SK-N-SH treated with all-trans-retinoic acid at 6 μM for 48 hours (cell line): ENCODE measurements at regions not wholly inside any gene's neighbourhood (a gene's known extent, or its start where the extent isn't known, plus 50 kb on each side); places are given as distances from the start of the nearest gene placed in this dataset.

Source experiments
- ATAC-seq: fragments of 200-7000 bp; cut with Tn5 transposase; 3 replicates; pipeline ENCODE4 v1.9.1; 2020; ENCODE audit warnings: mild to moderate bottlenecking, moderate library complexity
- BACH2 ChIP-seq: fragments of 250-450 bp; sonication (Bioruptor Pico); IDR thresholded peaks from 2 replicates; pipeline ENCODE4 v1.9.0; 2021; ENCODE audit warnings: mild to moderate bottlenecking, borderline replicate concordance
- CSDC2 ChIP-seq: fragments of 250-450 bp; sonication (Bioruptor Pico); IDR thresholded peaks from 2 replicates; pipeline ENCODE4 v1.5.0; 2020; ENCODE audit warnings: mild to moderate bottlenecking, moderate library complexity
- CSRNP3 ChIP-seq: fragments of 250-450 bp; sonication (Bioruptor Pico); IDR thresholded peaks from 2 replicates; pipeline ENCODE4 v1.5.1; 2021; ENCODE audit warnings: mild to moderate bottlenecking, moderate library complexity
- ESRRG ChIP-seq: fragments of 250-450 bp; sonication (Bioruptor Pico); IDR thresholded peaks from 2 replicates; pipeline ENCODE4 v1.6.1; 2021; ENCODE audit warnings: mild to moderate bottlenecking
- GLIS3 ChIP-seq: fragments of 250-450 bp; sonication (Bioruptor Pico); IDR thresholded peaks from 2 replicates; pipeline ENCODE4 v1.5.0; 2020; ENCODE audit warnings: mild to moderate bottlenecking, moderate library complexity
- ISL1 ChIP-seq: fragments of 250-450 bp; sonication (Bioruptor Pico); IDR thresholded peaks from 2 replicates; pipeline ENCODE4 v2.1.2; 2022; ENCODE audit warnings: mild to moderate bottlenecking, moderate library complexity
- OSR1 ChIP-seq: fragments of 250-450 bp; sonication (Bioruptor Pico); IDR thresholded peaks from 2 replicates; pipeline ENCODE4 v1.8.0; 2022; ENCODE audit warnings: moderate library complexity, mild to moderate bottlenecking, inconsistent platforms
- PATZ1 ChIP-seq: fragments of 250-450 bp; sonication (Bioruptor Pico); IDR thresholded peaks from 2 replicates; pipeline ENCODE4 v1.8.0; 2020; ENCODE audit warnings: mild to moderate bottlenecking, moderate library complexity, borderline replicate concordance
- POU6F1 ChIP-seq: fragments of 250-450 bp; sonication (Bioruptor Pico); IDR thresholded peaks from 2 replicates; pipeline ENCODE4 v1.8.0; 2021; ENCODE audit warnings: low read depth, mild to moderate bottlenecking, moderate library complexity, borderline replicate concordance
- RARB ChIP-seq: fragments of 250-450 bp; sonication (Bioruptor Pico); IDR thresholded peaks from 2 replicates; pipeline ENCODE4 v1.8.0; 2021; ENCODE audit warnings: mild to moderate bottlenecking, moderate library complexity
- TSHZ2 ChIP-seq: fragments of 250-450 bp; sonication (Bioruptor Pico); IDR thresholded peaks from 2 replicates; pipeline ENCODE4 v1.5.0; 2020; ENCODE audit warnings: mild to moderate bottlenecking, moderate library complexity
- ZC3H10 ChIP-seq: fragments of 250-450 bp; sonication (Bioruptor Pico); IDR thresholded peaks from 2 replicates; pipeline ENCODE4 v1.5.1; 2021; ENCODE audit warnings: mild to moderate bottlenecking, moderate library complexity
- ZFP3 ChIP-seq: fragments of 250-450 bp; sonication (Bioruptor Pico); IDR thresholded peaks from 2 replicates; pipeline ENCODE4 v1.5.0; 2020; ENCODE audit warnings: mild to moderate bottlenecking, moderate library complexity
- ZFP30 ChIP-seq: fragments of 450-650 bp; formaldehyde crosslinking; IDR thresholded peaks from 2 replicates; pipeline ENCODE4 v1.5.0; 2022; ENCODE audit warnings: mild to moderate bottlenecking, moderate library complexity
- ZNF70 ChIP-seq: fragments of 450-650 bp; formaldehyde crosslinking; IDR thresholded peaks from 2 replicates; pipeline ENCODE4 v1.5.0; 2020; ENCODE audit warnings: mild to moderate bottlenecking, moderate library complexity
- ZNF8 ChIP-seq: fragments of 450-650 bp; formaldehyde crosslinking; IDR thresholded peaks from 2 replicates; pipeline ENCODE4 v1.5.0; 2020; ENCODE audit warnings: mild to moderate bottlenecking, moderate library complexity

GRCh38 chr13:89496478-89496877, 1825.3 kb downstream of the SLITRK5 start (continued):
- TF ChIP-seq CSRNP3 (CRISPR knock-in tag) (peak; percentile 87), OSR1 (CRISPR knock-in tag) (no peak), PATZ1 (CRISPR knock-in tag) (no peak), ZFP30 (no peak), TSHZ2 (CRISPR knock-in tag) (peak; percentile 93), CSDC2 (CRISPR knock-in tag) (no peak), ZC3H10 (CRISPR knock-in tag) (no peak), RARB (no peak)

- TF ChIP-seq ZNF8 (CRISPR knock-in tag) (no peak), GLIS3 (no peak), ZFP30 (no peak), TSHZ2 (CRISPR knock-in tag) (no peak), BACH2 (CRISPR knock-in tag) (no peak), ESRRG (CRISPR knock-in tag) (no peak), OSR1 (CRISPR knock-in tag) (no peak), ZC3H10 (CRISPR knock-in tag) (no peak)
Observed at GRCh38 chr13:89497658-89498057, 1826.5 kb downstream of the SLITRK5 start.

GRCh38 chr13:89502286-89502685, 1831.1 kb downstream of the SLITRK5 start:
- TF ChIP-seq ZC3H10 (CRISPR knock-in tag) (no peak), ZFP3 (CRISPR knock-in tag) (no peak), ISL1 (peak; percentile 50; the same call in 1 of the 2 replicates), ZNF70 (CRISPR knock-in tag) (no peak), ZFP30 (no peak), CSRNP3 (CRISPR knock-in tag) (no peak), POU6F1 (CRISPR knock-in tag) (no peak), OSR1 (CRISPR knock-in tag) (no peak)
- ATAC-seq: no peak

More at GRCh38 chr13:89497658-89498057, 1826.5 kb downstream of the SLITRK5 start:
- no peak for ATAC-seq
